ENCODE measurements at regions not wholly inside any gene's neighbourhood (a gene's known extent, or its start where the extent isn't known, plus 50 kb on each side); places are given as distances from the start of the nearest gene placed in this dataset.
A peak's percentile ranks its signal among the peaks of the same experiment; 100 is the strongest.

DNA sequence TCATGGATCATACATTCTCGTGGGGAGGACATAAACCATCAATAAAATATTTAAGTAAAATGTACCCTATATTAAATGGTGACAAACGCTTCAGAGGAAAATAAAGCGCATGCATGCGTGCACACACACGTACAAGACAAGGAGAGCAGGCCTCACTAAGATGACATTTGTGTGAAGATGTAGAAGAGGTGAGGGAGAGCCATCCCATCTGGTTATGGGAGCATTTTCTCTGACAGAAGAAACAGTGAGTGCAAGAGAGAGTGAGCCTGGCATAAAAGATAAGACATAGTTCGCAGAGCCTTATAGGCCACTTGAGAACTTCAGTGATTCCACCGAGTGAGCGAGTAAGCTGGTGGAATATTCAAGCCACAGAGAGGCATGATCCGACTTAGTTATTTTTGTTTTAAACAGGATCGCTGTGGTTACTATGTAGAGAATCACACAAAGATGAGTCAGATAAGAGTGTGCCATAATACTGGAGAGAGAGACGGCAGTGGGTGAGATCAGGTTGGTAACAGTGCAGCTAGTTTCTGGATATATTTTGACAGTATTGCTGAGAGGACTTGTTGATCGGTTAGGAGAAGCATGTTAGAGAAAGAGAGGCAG lies 624.2 kb downstream of the PLPP3 start:
- Histone ChIP-seq H3K36me3 (ENCODE audit: low read depth, low read length) (no peaks in the 10 kb centered on the region), H3K9ac (ENCODE audit: low read length) (no peak overlapping the region), H3K4me1 (ENCODE audit: insufficient read depth, low read length) (peaks cover 3% of the 10 kb centered on the region; the same call in 1 of the 2 replicates), H3K27me3 (ENCODE audit: low read length) (no peaks in the 10 kb centered on the region), H3K4me3 (ENCODE audit: low read length) (no peak overlapping the region), H2AFZ (ENCODE audit: low read length) (peak overlapping the region; percentile 37), H3K79me2 (ENCODE audit: low read length) (no peaks in the 10 kb centered on the region), H3K9me2 (replicated peaks; ENCODE audit: low read length) (no peaks in the 10 kb centered on the region), H3K9me3 (ENCODE audit: low read length) (no peaks in the 10 kb centered on the region), H4K20me1 (ENCODE audit: low read length) (no peaks in the 10 kb centered on the region), H3K27ac (ENCODE audit: low read length) (no peak overlapping the region), H3F3A (ENCODE audit: low read length, unreplicated experiment) (no peaks in the 10 kb centered on the region), H3K4me2 (ENCODE audit: low read length) (peak overlapping the region; percentile 30; the same call in 1 of the 2 replicates)
- ATAC-seq: peak; percentile 96
- peak; percentile 62 for DNase-seq
- ChIA-PET POLR2A (ENCODE audit: unreplicated experiment) (interaction anchor here (0.7 kb wide), 1 partner anchor 11 kb away, joined by 5 read pairs; no protein-coding TSS in a partner anchor), CTCF (no interaction called here)
- intact Hi-C loops (cut with micrococcal nuclease): no loop called here
- no TSS peak for BruUV-seq (replicated peaks)
- no peak for TF ChIP-seq EZH2 (IDR thresholded peaks at IDR 0.05; ENCODE audit: low read length, unreplicated experiment)
- no peak for TF ChIP-seq EZH2phosphoT487 (IDR thresholded peaks at IDR 0.05; ENCODE audit: borderline replicate concordance, low read length)
- TF ChIP-seq, protein P1, sequence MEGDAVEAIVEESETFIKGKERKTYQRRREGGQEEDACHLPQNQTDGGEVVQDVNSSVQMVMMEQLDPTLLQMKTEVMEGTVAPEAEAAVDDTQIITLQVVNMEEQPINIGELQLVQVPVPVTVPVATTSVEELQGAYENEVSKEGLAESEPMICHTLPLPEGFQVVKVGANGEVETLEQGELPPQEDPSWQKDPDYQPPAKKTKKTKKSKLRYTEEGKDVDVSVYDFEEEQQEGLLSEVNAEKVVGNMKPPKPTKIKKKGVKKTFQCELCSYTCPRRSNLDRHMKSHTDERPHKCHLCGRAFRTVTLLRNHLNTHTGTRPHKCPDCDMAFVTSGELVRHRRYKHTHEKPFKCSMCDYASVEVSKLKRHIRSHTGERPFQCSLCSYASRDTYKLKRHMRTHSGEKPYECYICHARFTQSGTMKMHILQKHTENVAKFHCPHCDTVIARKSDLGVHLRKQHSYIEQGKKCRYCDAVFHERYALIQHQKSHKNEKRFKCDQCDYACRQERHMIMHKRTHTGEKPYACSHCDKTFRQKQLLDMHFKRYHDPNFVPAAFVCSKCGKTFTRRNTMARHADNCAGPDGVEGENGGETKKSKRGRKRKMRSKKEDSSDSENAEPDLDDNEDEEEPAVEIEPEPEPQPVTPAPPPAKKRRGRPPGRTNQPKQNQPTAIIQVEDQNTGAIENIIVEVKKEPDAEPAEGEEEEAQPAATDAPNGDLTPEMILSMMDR (conservative IDR thresholded peaks at IDR 0.05; ENCODE audit: low read depth, low read length): no peak

DNA sequence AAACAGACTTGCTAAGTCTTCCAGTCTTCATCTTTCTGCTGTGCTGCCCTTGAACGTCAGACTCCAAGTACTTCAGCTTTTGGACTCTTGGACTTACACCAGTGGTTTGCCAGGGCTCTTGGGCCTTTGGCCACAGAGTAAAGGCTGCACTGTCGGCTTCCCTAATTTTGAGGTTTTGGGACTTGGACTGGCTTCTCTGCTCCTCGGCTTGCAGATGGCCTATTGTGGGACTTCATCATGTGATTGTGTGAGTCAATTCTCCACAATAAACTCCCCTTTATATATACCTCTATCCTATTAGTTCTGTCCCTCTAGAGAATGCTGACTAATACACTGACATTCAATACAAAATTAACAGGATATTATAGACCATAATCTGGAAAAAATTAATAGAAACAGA lies 628.1 kb downstream of the PLPP3 start:
- Histone ChIP-seq H3K9me2 (replicated peaks; ENCODE audit: low read length) (no peaks in the 10 kb centered on the region), H3F3A (ENCODE audit: low read length, unreplicated experiment) (no peaks in the 10 kb centered on the region), H2AFZ (ENCODE audit: low read length) (no peak overlapping the region), H3K4me1 (ENCODE audit: insufficient read depth, low read length) (peaks cover 3% of the 10 kb centered on the region; the same call in 1 of the 2 replicates), H3K79me2 (ENCODE audit: low read length) (no peaks in the 10 kb centered on the region), H3K4me2 (ENCODE audit: low read length) (no peak overlapping the region), H3K36me3 (ENCODE audit: low read depth, low read length) (no peaks in the 10 kb centered on the region), H3K27me3 (ENCODE audit: low read length) (no peaks in the 10 kb centered on the region), H3K9ac (ENCODE audit: low read length) (no peak overlapping the region), H3K9me3 (ENCODE audit: low read length) (no peaks in the 10 kb centered on the region), H3K4me3 (ENCODE audit: low read length) (no peak overlapping the region), H3K27ac (ENCODE audit: low read length) (no peak overlapping the region), H4K20me1 (ENCODE audit: low read length) (no peaks in the 10 kb centered on the region)
- ChIA-PET POLR2A (ENCODE audit: unreplicated experiment) (no interaction called here), CTCF (no interaction called here)
- intact Hi-C loops (cut with micrococcal nuclease): no loop called here
- BruUV-seq (replicated peaks): no TSS peak
- TF ChIP-seq, protein P1 (conservative IDR thresholded peaks at IDR 0.05; ENCODE audit: low read depth, low read length): no peak
- TF ChIP-seq EZH2 (IDR thresholded peaks at IDR 0.05; ENCODE audit: low read length, unreplicated experiment) (no peak), EZH2phosphoT487 (IDR thresholded peaks at IDR 0.05; ENCODE audit: borderline replicate concordance, low read length) (no peak)
- DNase-seq (no peak), ATAC-seq (no peak)

DNA sequence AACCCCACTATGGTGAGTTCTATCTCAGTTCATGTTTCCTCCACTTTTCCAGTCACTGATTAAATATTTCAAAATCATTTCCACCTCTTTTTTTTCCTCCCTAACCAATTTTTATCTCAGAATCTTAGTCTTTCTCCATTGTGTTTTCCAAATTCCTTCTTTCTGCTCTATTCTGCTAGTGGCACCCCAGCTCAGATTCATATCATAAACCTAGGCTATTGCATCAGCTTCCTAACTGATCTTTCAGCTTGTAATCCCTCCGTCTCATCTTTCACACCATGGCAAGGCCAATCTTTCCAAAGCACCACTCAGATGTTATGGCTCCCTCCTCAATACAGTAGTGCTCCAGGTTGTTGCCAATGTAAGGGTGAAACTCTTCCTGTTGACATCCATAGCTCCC lies 631.9 kb downstream of the PLPP3 start:
- ChIA-PET CTCF (no interaction called here), POLR2A (ENCODE audit: unreplicated experiment) (no interaction called here)
- no peaks in the 10 kb centered on the region for H3K27me3 ChIP-seq (ENCODE audit: low read length)
- no peaks in the 10 kb centered on the region for H3K9me3 ChIP-seq (ENCODE audit: low read length)
- BruUV-seq (replicated peaks): no TSS peak
- no peak overlapping the region for H3K9ac ChIP-seq (ENCODE audit: low read length)
- ATAC-seq (no peak), DNase-seq (no peak)
- H4K20me1 ChIP-seq (ENCODE audit: low read length): no peaks in the 10 kb centered on the region
- H3F3A ChIP-seq (ENCODE audit: low read length, unreplicated experiment): no peaks in the 10 kb centered on the region
- TF ChIP-seq, protein P1 (conservative IDR thresholded peaks at IDR 0.05; ENCODE audit: low read depth, low read length): no peak
- TF ChIP-seq EZH2 (IDR thresholded peaks at IDR 0.05; ENCODE audit: low read length, unreplicated experiment): no peak
- no peak for TF ChIP-seq EZH2phosphoT487 (IDR thresholded peaks at IDR 0.05; ENCODE audit: borderline replicate concordance, low read length)
- intact Hi-C loops (cut with micrococcal nuclease): no loop called here
- no peaks in the 10 kb centered on the region for H3K4me1 ChIP-seq (ENCODE audit: insufficient read depth, low read length)
- H3K36me3 ChIP-seq (ENCODE audit: low read depth, low read length): no peaks in the 10 kb centered on the region
- no peak overlapping the region for H3K4me2 ChIP-seq (ENCODE audit: low read length)
- no peaks in the 10 kb centered on the region for H3K9me2 ChIP-seq (replicated peaks; ENCODE audit: low read length)
- H3K4me3 ChIP-seq (ENCODE audit: low read length): no peak overlapping the region
- H2AFZ ChIP-seq (ENCODE audit: low read length): no peak overlapping the region
- no peaks in the 10 kb centered on the region for H3K79me2 ChIP-seq (ENCODE audit: low read length)
- no peak overlapping the region for H3K27ac ChIP-seq (ENCODE audit: low read length)
